HFF-Myc (cell line): ENCODE measurements at regions not wholly inside any gene's neighbourhood (a gene's known extent, or its start where the extent isn't known, plus 50 kb on each side); places are given as distances from the start of the nearest gene placed in this dataset.

Experiments used
- DNase-seq: peaks from one replicate; pipeline ENCODE4 v3.0.0-alpha.2; 2011; ENCODE audit warnings: low read depth; ENCODE audit errors: extremely low read depth
- H3K4me3 ChIP-seq: replicated peaks from 2 replicates; pipeline ENCODE4 v1.5.1; 2011; ENCODE audit warnings: low read depth, mild to moderate bottlenecking, control low read depth, low read length
- TF ChIP-seq, protein P1 (sequence below): IDR thresholded peaks from 2 replicates; pipeline ENCODE4 v1.5.1; 2012; ENCODE audit warnings: mild to moderate bottlenecking, low read depth, low read length, control low read depth; ENCODE audit errors: missing control alignments

DNA sequence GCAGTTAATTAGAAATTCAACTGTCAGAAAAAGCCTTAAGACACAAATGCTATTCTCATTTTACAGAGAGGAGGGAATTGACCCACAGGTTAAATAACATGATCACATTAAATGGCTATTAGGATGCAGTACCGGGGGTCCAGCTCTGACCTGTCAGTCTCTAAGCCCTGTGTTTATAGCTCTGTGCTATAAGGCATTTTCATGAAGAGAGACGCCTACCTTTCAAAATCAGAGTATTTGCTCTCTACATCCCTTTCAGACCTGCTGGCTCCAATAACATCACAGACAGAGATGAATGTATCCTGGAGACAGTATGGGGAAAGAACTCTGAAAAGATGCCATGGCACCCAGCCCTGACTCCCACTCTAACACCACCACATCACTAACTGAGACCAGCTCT, 189.9 kb upstream of the PRSS58 start:
- H3K4me3 ChIP-seq, result no peak overlapping the region
- TF ChIP-seq, protein P1, sequence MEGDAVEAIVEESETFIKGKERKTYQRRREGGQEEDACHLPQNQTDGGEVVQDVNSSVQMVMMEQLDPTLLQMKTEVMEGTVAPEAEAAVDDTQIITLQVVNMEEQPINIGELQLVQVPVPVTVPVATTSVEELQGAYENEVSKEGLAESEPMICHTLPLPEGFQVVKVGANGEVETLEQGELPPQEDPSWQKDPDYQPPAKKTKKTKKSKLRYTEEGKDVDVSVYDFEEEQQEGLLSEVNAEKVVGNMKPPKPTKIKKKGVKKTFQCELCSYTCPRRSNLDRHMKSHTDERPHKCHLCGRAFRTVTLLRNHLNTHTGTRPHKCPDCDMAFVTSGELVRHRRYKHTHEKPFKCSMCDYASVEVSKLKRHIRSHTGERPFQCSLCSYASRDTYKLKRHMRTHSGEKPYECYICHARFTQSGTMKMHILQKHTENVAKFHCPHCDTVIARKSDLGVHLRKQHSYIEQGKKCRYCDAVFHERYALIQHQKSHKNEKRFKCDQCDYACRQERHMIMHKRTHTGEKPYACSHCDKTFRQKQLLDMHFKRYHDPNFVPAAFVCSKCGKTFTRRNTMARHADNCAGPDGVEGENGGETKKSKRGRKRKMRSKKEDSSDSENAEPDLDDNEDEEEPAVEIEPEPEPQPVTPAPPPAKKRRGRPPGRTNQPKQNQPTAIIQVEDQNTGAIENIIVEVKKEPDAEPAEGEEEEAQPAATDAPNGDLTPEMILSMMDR, result no peak
- no peak for DNase-seq

DNA sequence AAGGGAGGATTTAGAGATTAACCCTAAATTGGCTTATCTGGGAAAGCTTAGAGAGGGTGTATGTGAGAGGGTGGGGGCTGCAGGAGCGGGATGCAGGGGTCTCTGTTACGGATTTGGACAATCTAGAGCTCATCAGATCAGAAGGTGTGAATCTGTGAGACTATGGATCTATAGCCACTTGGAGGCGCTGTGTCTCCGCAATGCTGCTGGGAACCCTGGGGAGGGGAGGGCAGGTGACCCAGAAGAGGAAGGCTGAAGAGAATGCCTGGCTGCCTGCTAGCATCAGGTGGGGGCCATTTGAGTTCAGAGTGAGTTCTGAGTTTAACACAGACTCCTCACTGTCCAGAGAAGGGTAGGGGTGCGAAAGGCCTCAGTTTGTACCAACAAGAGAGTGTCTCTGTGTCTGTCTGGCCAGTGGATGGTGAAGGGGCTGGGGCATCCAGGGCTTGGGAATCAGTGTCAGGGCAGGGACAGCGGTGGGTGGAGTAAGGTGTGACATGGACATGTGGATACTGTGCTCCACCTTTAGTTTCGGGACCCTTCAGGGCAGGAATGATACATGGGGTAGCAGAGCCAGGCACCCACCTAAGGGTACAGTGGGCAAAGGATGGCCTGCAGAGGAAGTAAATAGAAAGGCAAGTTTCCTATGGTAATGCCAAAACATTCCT, 187.3 kb upstream of the PRSS58 start:
- DNase-seq, result no peak
- TF ChIP-seq, protein P1, result peak; percentile 33
- H3K4me3 ChIP-seq, result no peak overlapping the region

DNA sequence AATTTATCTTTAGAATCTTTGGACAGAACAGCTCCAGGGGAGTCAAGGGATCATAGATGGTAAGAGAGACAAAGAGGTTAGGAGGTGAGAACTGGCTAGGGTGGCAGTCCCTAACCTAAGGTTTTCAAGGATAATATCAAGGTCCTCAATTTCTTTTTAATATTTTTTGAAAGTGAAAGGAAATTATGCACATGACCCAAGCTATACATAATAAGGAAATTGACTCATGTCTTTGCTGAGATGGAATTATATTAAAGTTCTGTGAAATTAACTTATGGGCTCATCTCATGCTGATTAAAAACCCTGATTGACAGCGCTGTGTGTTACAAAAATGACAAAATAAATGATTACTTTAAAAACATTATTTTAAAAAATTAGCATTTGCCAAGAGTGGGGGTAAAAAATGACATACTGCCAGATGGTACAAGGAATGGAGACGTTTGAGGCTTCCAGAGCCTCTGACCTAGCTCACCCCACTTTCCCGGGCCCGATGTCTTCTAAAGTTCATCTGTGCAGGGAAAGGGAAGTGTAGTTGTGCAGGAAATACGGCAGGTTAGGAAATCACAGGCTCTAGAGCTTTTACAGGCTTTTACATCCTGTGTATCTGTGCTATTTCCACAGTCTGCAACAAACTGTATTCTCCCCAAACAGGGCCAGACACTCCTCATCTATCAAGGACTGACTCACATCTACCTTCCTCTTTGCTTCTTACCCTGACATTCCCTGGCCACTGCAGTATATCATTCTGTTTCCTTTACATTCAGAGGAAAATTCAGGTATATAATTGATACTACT, 185.6 kb upstream of the PRSS58 start:
- H3K4me3 ChIP-seq, result no peak overlapping the region
- no peak for DNase-seq
- TF ChIP-seq, protein P1, result no peak

DNA sequence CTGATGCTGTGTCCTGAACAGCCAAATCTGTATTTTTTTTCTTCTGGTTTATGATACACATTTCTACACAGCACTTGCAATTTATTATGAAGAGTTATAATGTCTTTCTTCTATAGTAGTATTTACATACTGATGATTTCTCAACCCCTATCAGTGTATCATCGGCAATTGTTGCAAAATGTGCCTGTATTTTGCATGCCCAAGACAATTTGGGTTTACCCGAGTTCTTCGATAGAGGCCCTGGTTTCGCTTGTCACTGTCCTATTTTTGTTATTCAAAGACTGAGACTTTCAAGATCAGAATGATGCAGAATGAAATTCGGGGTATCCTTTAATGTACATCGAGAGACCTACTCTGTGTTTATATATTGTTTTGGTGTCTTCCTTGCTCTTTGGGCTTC, 184.5 kb upstream of the PRSS58 start:
- H3K4me3 ChIP-seq, result no peak overlapping the region
- TF ChIP-seq, protein P1, result no peak
- no peak for DNase-seq

DNA sequence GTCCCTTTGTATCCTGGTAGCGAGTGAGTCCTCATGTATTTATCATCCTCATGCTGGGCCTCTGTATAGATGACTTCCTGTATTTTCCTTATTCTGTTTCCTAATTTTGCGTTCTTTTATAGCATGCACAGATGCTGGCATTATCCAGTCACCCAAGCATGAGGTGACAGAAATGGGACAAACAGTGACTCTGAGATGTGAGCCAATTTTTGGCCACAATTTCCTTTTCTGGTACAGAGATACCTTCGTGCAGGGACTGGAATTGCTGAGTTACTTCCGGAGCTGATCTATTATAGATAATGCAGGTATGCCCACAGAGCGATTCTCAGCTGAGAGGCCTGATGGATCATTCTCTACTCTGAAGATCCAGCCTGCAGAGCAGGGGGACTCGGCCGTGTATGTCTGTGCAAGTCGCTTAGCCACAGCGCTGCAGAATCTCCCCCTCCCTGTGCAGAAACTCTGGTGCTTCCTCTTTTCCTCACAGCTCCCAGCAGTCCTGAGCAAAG, 183.1 kb upstream of the PRSS58 start:
- no peak overlapping the region for H3K4me3 ChIP-seq
- no peak for DNase-seq
- TF ChIP-seq, protein P1, result no peak

DNA sequence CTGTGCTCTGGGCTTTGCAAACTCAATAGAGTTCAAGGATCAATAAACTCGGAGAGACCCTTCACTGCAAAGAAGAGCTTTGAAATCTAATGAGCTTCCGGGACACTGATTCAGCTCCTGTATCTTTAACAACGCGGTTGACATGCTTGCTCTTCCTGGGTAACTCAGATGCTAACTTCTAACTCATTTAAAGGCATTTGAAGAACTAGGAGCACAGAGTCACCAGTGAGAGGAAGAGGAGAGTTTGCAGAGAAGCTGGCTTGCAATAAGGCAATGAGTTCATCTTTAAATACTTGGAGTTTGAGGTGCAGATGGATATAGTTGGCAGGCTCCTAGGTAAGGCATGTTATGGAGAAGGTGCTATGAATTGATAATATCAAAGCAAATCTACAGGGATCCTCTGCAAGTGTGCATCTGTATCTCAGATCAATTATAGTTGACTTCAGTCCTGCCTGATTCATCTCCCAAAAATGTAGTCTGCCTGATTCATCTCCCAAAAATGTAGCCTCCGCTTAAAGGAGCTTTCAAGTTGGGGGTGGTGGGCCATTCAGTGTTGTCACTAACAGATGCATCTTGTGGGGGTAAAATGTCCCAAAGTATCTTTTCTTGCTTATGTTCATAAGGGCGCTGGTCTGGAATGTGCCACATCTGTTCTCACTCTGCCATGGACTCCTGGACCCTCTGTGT, 182.5 kb upstream of the PRSS58 start:
- no peak overlapping the region for H3K4me3 ChIP-seq
- TF ChIP-seq, protein P1, result no peak
- peak; percentile 85 for DNase-seq
